IPS-11a (cell line): ENCODE measurements at regions not wholly inside any gene's neighbourhood (a gene's known extent, or its start where the extent isn't known, plus 50 kb on each side); places are given as distances from the start of the nearest gene placed in this dataset.

Source experiments
- H3K4me3 ChIP-seq: one replicate; pipeline ENCODE4 v1.5.1; 2013; ENCODE audit warnings: low read depth, low read length, control low read depth

DNA sequence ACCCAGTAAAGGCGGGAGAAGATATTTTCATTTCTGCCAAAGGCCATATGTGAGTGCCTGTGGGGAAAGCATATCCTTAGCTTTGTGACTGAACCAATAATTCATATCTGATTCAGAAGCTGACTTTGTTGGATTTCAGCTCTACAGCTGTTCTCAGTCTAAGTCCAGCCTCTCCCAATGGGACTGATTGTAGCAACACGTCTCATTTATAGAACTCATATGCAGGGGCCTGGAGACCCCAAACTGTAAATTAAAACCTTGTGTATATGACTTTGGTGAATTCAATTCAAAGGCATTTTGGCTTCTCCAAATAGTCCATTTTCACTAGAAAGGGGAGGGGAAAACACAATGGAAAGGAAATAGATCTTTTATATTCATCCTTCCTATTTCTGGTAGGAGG lies 250.4 kb upstream of the SORL1-AS1 start:
- H3K4me3 ChIP-seq, result no peak overlapping the region

GRCh38 chr11:121700968-121701367 lies 248.2 kb upstream of the SORL1-AS1 start:
- H3K4me3 ChIP-seq, result no peak overlapping the region

DNA sequence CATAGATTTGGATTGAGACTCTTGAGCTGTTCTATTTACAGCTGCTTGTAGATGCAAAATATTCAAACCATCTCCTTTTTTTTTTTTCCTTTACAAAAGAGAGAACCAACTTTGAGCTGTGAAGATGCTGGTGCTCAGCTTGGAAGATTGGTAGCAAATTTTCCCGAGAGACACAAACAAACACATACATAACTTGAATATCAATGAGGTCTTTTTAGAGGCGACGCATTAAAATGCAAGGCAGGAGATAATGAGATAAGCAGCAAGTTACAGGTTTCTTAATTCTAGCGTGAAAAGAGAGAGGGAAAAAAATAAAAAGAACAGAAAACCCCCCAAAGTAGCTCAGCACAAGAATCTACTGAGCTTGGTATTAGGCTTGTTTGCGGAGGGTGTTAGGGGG lies 247.0 kb upstream of the SORL1-AS1 start:
- no peak overlapping the region for H3K4me3 ChIP-seq

- H3K4me3 ChIP-seq, result no peak overlapping the region
These were observed 244.3 kb upstream of the SORL1-AS1 start for GRCh38 chr11:121696931-121697670.

GRCh38 chr11:121696177-121696871 lies 243.6 kb upstream of the SORL1-AS1 start:
- H3K4me3 ChIP-seq, result no peak overlapping the region

GRCh38 chr11:121692236-121692635 lies 239.5 kb upstream of the SORL1-AS1 start:
- no peak overlapping the region for H3K4me3 ChIP-seq

DNA sequence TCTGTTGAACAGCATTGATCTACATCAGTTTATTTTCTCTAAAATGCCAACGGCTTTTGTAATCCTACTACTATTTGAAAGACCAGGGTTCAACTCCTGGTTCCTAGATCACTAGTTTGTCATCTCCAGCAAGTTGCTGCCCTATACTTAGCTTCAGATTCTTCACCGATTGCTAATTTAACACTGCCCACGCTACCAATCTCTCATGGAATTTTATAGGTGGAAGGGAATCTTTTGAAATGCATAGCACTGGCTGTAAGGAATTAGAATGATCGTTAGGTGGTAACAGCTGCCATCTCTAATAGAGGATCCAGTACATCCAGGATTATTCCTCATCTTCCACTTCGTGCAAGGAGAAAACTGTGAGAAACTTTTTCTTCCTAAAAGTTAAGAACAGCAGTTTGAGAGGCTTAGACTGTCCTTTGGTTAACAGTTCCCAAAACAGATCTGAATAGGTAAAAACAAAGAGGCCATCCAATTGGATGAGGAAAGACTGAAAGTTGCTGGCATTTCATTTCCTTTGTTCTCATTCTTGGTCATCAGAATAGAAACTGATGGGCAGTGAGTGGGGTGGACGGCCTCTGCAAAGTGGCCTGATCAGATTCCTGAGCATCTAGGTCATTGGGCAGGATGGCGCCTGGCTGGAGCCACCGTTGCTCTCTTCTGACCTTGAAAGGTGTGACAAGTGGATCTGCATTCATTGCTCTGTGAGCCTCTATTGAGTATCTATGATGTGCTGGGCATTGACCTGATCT lies 236.3 kb upstream of the SORL1-AS1 start:
- no peak overlapping the region for H3K4me3 ChIP-seq

- no peak overlapping the region for H3K4me3 ChIP-seq
These were observed 235.3 kb upstream of the SORL1-AS1 start for GRCh38 chr11:121688055-121688491.

GRCh38 chr11:121683791-121684190 lies 231.0 kb upstream of the SORL1-AS1 start:
- H3K4me3 ChIP-seq, result no peak overlapping the region
